NCI-H446 treated with DMSO at 0.1 percent for 48 hours (cell line): ENCODE measurements at regions not wholly inside any gene's neighbourhood (a gene's known extent, or its start where the extent isn't known, plus 50 kb on each side); places are given as distances from the start of the nearest gene placed in this dataset.

Source experiments
- DNase-seq: peaks from one replicate; lab custom pipeline; 2025; lab: John Stamatoyannopoulos, UW

- no peak for DNase-seq
Observed at GRCh38 chr18:10284540-10285282, 169.7 kb upstream of the APCDD1 start.

- no peak for DNase-seq
Observed at GRCh38 chr18:10285283-10285640, 169.2 kb upstream of the APCDD1 start.

DNA sequence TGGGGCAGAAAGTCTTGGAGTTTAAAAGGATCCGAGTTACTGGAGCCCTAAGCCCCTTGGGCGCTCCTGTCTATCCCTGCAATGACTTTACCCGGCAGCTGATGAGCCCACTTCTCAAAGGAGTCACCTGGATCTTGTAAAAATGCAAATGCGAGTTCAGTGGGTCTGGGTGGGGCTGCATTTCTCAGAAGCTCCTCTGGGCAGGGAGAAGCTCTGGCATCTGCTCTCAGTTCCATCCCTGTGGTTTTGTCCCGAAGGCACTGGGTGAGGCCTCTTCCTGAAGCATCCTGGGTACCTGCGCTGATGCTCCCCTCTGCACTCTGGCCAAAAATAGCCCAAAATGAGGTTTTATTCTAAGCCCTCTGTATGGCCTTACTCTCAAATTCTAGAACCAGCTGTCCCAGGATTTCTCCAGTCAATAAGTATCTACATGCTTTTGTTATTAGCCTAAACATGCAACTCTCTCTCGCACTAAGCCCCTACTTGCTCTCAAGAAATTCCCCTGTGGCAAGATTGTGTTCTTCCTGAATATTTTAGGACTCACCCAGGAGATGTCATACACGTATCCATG lies 167.8 kb upstream of the APCDD1 start:
- no peak for DNase-seq

DNA sequence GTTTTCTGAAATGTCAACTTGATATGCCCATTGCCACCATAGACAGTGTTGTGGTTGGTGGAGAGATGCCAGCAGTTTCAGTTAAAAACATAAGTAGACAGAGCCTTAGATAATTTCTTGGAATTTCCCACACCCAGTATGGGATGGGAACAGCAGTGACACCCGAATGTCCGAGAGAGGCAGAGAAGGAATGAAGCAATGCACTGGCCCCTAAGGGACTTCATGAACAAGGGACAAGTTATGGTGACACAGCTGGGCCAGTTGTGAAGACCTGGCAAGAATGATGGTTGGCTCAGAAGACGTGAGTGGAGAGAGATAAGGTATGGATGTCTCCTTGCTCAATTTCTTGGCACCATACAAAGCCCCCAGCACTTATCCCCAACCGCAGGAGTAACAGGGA lies 165.2 kb upstream of the APCDD1 start:
- DNase-seq, result no peak

DNA sequence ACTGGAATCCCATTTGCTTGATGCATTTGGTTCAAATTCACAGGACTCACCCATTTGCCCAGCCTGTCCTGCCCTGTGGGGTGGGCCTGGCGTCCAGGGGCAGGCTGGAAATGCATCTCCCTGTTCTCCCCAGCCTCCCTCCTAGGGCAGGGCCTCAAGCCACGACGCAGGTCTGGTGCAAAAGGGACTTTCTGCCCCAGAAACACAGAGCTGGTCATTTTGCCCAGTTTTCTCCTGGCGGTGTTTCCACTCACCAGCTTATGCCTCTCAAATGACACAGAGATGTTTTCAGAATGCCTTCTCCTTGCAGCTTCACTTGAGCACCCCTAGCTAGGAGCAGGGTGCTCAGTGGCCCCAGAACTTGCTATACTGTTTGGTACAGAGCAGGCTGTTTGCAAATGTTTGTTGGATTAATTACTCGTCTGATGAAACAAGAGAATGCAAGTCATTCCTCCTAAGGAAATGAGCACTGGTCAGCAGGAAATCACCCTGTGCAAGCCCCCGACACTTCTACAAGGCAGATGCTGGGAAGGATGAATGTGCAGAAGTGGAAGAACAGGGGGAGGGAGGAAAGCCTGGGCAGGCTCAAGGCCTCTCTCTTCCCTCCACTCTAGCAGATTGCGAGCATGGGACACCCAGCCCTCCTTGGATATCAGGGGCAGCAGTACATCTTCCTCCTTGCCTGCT lies 164.3 kb upstream of the APCDD1 start:
- no peak for DNase-seq

DNA sequence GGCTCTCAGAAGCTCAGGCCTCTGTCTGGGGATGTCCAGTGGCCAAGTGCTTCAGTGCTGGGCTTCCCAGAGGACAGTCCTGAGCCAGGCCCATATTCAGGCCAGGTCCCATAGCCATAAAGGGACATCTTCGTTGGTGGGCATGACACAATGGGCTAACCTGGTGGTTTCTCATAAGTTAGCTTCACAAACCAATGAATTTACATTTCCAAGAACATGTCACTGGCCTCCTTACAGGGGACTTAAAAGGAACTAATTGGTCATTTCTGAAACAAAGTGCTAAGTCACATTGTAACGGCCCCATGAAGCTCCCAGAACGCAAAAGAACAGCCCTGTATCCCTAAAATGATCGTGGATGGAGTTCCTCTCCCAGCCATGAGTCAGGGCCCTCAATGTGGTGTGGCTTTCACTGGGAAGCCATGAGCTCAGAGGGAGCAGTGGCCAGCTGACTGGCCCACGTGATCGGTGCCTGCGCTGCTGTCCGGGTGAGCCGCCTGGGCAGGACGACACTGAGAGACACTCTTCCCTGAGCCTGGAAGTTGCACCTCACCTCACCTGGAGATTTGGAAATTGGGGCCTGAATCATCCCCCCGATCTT lies 163.7 kb upstream of the APCDD1 start:
- no peak for DNase-seq

- DNase-seq, result no peak
Observed at GRCh38 chr18:10291568-10291981, 162.9 kb upstream of the APCDD1 start.

- no peak for DNase-seq
Observed at GRCh38 chr18:10293966-10294365, 160.5 kb upstream of the APCDD1 start.

- DNase-seq, result no peak
Observed at GRCh38 chr18:10295751-10296150, 158.7 kb upstream of the APCDD1 start.

DNA sequence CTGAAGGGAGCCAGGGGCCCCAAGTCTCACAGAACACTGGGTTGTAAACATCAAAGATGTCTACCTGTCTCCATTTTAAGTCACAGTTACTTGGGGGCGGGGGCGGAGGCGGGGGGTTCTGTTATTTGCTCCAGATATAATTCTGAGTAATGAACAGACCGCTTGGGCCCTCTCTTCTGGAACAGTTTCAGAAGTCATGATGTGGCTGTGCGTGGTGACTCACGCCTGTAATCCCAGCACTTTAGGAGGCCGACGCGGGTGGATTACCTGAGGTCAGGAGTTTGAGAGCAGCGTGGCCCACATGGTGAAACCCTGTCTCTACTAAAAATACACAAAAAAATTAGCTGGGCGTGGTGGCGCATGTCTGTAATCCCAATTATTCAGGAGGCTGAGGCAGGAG lies 157.9 kb upstream of the APCDD1 start:
- DNase-seq, result no peak

DNA sequence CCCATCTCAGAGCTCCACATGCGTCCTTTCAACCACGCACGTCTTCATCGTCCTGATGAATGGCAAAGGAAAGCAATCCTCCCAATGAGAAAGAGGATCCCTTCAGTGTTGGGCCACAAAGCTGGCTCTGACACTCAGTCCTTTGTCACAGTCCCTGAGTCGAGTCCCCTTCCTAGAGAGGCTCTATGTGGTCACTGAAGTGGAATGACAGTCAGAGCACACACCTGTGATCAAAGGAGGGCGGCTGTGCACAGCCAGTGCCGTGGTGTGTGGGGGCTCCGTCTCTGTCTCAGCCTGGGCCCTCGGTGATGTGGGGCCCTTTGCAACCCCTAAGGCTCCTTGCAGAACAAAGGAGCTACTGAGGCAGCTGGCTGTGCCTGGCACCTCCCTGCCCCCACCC lies 157.3 kb upstream of the APCDD1 start:
- no peak for DNase-seq

GRCh38 chr18:10298346-10298745 lies 156.1 kb upstream of the APCDD1 start:
- no peak for DNase-seq

DNA sequence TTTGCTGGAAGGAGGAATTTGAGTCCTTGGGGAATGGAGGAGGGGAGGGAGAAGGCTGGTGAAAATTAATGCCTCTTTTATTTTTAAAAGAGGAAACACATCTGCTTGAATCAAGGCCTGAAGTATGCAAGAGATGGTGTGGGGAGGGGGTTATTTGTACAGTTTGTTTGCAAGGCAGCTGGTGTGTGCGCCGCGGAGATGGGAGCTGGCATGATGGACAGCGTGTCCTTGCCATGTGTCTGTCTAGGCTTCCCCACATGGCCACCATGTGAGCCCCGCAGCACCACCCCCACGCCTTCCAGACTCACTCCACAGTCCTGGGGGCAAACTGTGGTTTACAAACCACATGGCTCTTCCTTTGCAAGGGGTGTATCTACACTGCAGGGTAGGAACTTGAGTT lies 154.8 kb upstream of the APCDD1 start:
- DNase-seq, result no peak

DNA sequence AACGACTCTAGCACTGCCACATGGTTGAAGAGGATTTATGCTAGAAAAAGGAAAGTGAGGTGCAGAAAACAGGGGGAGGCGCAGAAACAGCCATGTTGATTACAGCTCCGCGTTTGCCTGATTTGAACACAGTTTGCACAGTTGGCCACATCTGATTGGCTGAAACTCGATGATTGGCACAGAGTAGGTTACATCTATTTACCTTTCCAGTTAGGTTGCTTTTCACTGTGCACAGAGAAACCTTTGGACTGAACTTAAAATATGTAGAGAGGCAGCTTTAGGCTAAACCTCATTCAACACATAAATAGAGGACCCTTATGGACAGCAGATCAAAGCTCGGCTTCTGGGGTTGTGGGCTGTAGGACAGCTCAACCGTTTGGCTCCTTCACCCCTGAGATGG lies 153.7 kb upstream of the APCDD1 start:
- no peak for DNase-seq

GRCh38 chr18:10301831-10302483 lies 152.5 kb upstream of the APCDD1 start:
- peak; percentile 79 for DNase-seq

- no peak for DNase-seq
Observed at GRCh38 chr18:10303171-10303570, 151.3 kb upstream of the APCDD1 start.

GRCh38 chr18:10304853-10305252 lies 149.6 kb upstream of the APCDD1 start:
- peak; percentile 88 for DNase-seq

DNA sequence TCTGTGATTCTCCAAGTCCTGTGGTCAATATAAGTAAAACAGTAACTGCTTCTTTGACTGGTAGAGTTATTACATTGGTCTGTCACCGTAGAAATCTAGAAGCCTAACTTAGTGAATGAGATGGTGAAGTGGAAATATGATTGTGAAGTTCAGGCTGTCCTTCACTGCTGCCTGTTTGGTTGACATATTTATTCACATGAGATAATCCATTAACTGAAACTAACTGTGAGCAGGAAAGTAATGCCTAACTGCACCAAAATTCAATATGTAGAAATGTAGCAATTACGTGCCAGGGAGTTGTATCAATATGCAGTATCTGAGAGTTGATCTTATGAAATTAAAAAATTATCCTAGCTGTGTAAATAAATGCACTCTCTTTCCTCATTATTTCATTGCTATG lies 147.7 kb upstream of the APCDD1 start:
- no peak for DNase-seq

DNA sequence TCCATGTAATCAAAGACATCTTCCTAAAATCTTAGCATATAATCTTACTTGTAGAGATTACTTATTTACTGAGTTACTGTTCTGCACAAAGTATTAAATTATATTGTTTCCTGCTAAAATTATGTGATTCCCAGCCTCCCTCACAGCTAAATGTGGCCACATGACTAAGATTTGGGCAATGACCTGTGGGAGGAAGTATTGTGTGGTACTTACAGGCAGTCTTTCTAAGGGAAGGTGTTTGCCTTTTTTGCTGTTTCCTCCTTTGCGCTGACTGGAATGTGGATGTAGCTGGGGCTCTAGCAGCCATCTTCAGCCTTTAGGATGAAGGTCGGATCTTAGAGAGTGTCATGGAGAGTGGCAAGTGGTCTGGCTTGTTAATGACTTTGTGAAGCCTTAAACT lies 146.3 kb upstream of the APCDD1 start:
- DNase-seq, result no peak

- DNase-seq, result no peak
Observed at GRCh38 chr18:10310626-10311025, 143.8 kb upstream of the APCDD1 start.

DNA sequence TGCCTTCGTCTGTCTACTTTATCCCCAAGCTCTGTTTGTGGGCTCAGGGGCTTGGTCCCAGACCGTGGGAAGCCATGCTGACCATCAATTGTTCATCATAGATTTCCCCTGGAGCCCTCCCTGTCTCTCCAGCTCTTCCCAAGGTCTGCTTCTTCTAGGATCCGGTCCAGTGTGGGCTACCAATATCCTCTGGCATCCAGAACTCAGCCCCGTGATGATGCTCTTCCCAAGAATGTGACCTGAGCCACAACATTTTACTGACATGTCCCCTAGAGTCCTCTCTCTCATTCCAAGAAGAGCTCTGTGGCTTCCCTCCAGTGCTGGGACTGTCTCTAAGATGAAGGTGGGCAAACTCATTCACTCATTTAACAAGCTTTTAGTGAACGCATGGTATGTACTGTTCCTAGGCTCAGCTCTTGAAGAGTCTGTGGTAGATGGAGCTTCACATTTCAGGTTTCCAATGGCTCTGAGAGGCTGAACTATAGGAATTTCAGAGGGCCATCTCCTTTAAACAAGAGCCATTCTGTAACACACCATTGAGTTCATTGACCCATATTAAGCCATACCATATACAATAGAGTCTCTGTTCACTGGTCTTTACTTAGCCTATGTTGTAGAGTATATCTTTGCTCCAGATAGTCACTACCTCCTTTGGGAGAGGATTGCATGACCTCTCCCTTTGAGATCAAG lies 142.0 kb upstream of the APCDD1 start:
- DNase-seq, result no peak

DNA sequence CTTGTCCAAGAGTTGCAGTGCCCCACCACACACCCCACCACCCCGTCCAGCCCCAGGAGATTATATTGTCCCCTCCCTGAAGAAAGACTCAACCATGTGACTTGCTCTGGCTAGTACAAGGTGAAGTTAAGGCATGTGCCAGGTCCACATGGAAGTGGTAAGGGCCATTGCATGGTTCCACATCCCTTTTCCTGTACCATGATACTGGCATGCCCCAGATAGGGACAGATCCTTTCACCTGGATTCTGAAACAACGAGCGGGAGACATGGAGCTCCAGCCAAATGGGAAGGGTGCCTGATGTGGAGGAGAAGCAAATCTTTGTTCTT lies 141.5 kb upstream of the APCDD1 start:
- DNase-seq, result no peak
